ENCODE measurements at regions not wholly inside any gene's neighbourhood (a gene's known extent, or its start where the extent isn't known, plus 50 kb on each side); places are given as distances from the start of the nearest gene placed in this dataset.

- TF ChIP-seq CTCF (IDR thresholded peaks at IDR 0.05) (no peak), POLR2AphosphoS5 (IDR thresholded peaks at IDR 0.05) (no peak)
Measured at GRCh38 chr20:11101696-11102095, 427.9 kb upstream of the JAG1 start.

Measured in sigmoid colon (tissue), 4 donors.